SU-DHL-6 (cell line): ENCODE measurements at regions not wholly inside any gene's neighbourhood (a gene's known extent, or its start where the extent isn't known, plus 50 kb on each side); places are given as distances from the start of the nearest gene placed in this dataset.

Experiments
- H2AFZ ChIP-seq: fragments of 200-600 bp; sonication (generic); 2 replicates; pipeline ENCODE4 v1.6.1; 2014; ENCODE audit warnings: low read depth, mild to moderate bottlenecking, moderate library complexity, mixed read lengths, antibody characterized with exemption, low read length; ENCODE audit not compliant: severe bottlenecking
- H3F3A ChIP-seq: fragments of 200-600 bp; shearing (Covaris generic); 2 replicates; pipeline ENCODE4 v1.6.0; 2016; ENCODE audit warnings: antibody characterized with exemption, mild to moderate bottlenecking; ENCODE audit not compliant: insufficient read depth
- H3K27ac ChIP-seq: fragments of 200-600 bp; sonication (generic); 2 replicates; pipeline ENCODE4 v1.5.1; 2016; ENCODE audit warnings: low read depth, mild to moderate bottlenecking, low read length, moderate library complexity, mixed read lengths
- H3K27me3 ChIP-seq: fragments of 200-600 bp; sonication (generic), shearing (Covaris generic); 2 replicates; pipeline ENCODE4 v1.6.0; 2014; ENCODE audit warnings: mild to moderate bottlenecking, low read length
- H3K36me3 ChIP-seq: fragments of 200-600 bp; sonication (generic); 2 replicates; pipeline ENCODE4 v1.6.1; 2014; ENCODE audit warnings: mild to moderate bottlenecking, low read length, mixed read lengths
- H3K4me2 ChIP-seq: fragments of 300-600, 200-600 bp; shearing (Covaris generic), sonication (generic); 2 replicates; pipeline ENCODE4 v1.6.0; 2014; ENCODE audit warnings: low read length, low read depth, mild to moderate bottlenecking; ENCODE audit not compliant: poor library complexity, severe bottlenecking
- H3K4me3 ChIP-seq: fragments of 200-600 bp; sonication (generic); 2 replicates; pipeline ENCODE4 v1.5.1; 2014; ENCODE audit warnings: antibody characterized with exemption, low read length, mild to moderate bottlenecking, mixed read lengths; ENCODE audit not compliant: insufficient read depth, poor library complexity, severe bottlenecking
- H3K79me2 ChIP-seq: fragments of 200-600 bp; sonication (generic); 2 replicates; pipeline ENCODE4 v1.6.1; 2014; ENCODE audit warnings: mild to moderate bottlenecking, low read length, moderate library complexity; ENCODE audit not compliant: insufficient read depth
- H3K9ac ChIP-seq: fragments of 200-600 bp; sonication (generic); 2 replicates; pipeline ENCODE4 v1.7.0; 2014; ENCODE audit warnings: mild to moderate bottlenecking, low read length
- H3K9me2 ChIP-seq: fragments of 200-600 bp; sonication (generic); replicated peaks from 2 replicates; pipeline ENCODE4 v1.6.1; 2014; ENCODE audit warnings: low read length; ENCODE audit not compliant: insufficient read depth
- H3K9me3 ChIP-seq: fragments of 200-600 bp; sonication (generic); 2 replicates; pipeline ENCODE4 v1.6.1; 2014; ENCODE audit warnings: low read length, mixed read lengths; ENCODE audit not compliant: insufficient read depth
- H4K20me1 ChIP-seq: fragments of 200-600 bp; sonication (generic); 2 replicates; pipeline ENCODE4 v1.6.1; 2014; ENCODE audit warnings: low read depth, mild to moderate bottlenecking, antibody characterized with exemption, low read length, moderate library complexity, mixed read lengths
- CTCF ChIP-seq: fragments of 200-600 bp; sonication (generic); IDR thresholded peaks from one replicate; pipeline ENCODE4 v1.5.1; 2017; ENCODE audit warnings: antibody characterized with exemption, mild to moderate bottlenecking, low read length, moderate library complexity; ENCODE audit not compliant: insufficient read depth, poor library complexity, severe bottlenecking
- EZH2phosphoT487 ChIP-seq: fragments of 200-600 bp; sonication (generic), shearing (Covaris generic); conservative IDR thresholded peaks from 2 replicates; pipeline ENCODE4 v1.6.1; 2018; ENCODE audit warnings: mild to moderate bottlenecking, antibody characterized with exemption, low read length, moderate library complexity, mixed read lengths

- no peaks in the 10 kb centered on the region for H4K20me1 ChIP-seq
- no peaks in the 10 kb centered on the region for H3K27me3 ChIP-seq
- H3K9me3 ChIP-seq: no peaks in the 10 kb centered on the region
- no peaks in the 10 kb centered on the region for H3F3A ChIP-seq
- no peak overlapping the region for H3K27ac ChIP-seq
- H3K4me3 ChIP-seq: no peak overlapping the region
- H3K9me2 ChIP-seq: no peaks in the 10 kb centered on the region
- no peak overlapping the region for H3K9ac ChIP-seq
- no peaks in the 10 kb centered on the region for H3K36me3 ChIP-seq
- no peaks in the 10 kb centered on the region for H3K79me2 ChIP-seq
- H2AFZ ChIP-seq: no peak overlapping the region
- no peak for TF ChIP-seq EZH2phosphoT487
- no peak for TF ChIP-seq CTCF
- H3K4me2 ChIP-seq: no peak overlapping the region
Measured at GRCh38 chr2:210991107-210991506, 434.7 kb downstream of the CPS1 start.

GRCh38 chr2:210994104-210994503 is 437.7 kb downstream of the CPS1 start:
- Histone ChIP-seq H3K79me2 (no peaks in the 10 kb centered on the region), H2AFZ (no peak overlapping the region), H3K27me3 (no peaks in the 10 kb centered on the region), H3K36me3 (no peaks in the 10 kb centered on the region), H3K4me3 (no peak overlapping the region), H3K27ac (no peak overlapping the region), H3K9ac (no peak overlapping the region), H3F3A (no peaks in the 10 kb centered on the region), H3K4me2 (no peak overlapping the region), H3K9me2 (no peaks in the 10 kb centered on the region), H3K9me3 (no peaks in the 10 kb centered on the region), H4K20me1 (no peaks in the 10 kb centered on the region)
- no peak for TF ChIP-seq EZH2phosphoT487
- no peak for TF ChIP-seq CTCF

- H3K9ac ChIP-seq: no peak overlapping the region
Measured at GRCh38 chr2:210997373-210997772, 441.0 kb downstream of the CPS1 start.

More at GRCh38 chr2:210997373-210997772, 441.0 kb downstream of the CPS1 start:
- Histone ChIP-seq H3F3A (no peaks in the 10 kb centered on the region), H3K4me3 (no peak overlapping the region), H4K20me1 (no peaks in the 10 kb centered on the region), H2AFZ (no peak overlapping the region), H3K36me3 (no peaks in the 10 kb centered on the region), H3K9me3 (no peaks in the 10 kb centered on the region), H3K9me2 (no peaks in the 10 kb centered on the region), H3K27me3 (no peaks in the 10 kb centered on the region), H3K79me2 (no peaks in the 10 kb centered on the region), H3K27ac (no peak overlapping the region), H3K4me2 (no peak overlapping the region)
- TF ChIP-seq EZH2phosphoT487: no peak
- no peak for TF ChIP-seq CTCF
